DMS 273 treated with DMSO at 0.1 percent for 48 hours (cell line): ENCODE measurements at regions not wholly inside any gene's neighbourhood (a gene's known extent, or its start where the extent isn't known, plus 50 kb on each side); places are given as distances from the start of the nearest gene placed in this dataset.

Experiments used
- DNase-seq: peaks from one replicate; lab custom pipeline; 2025; lab: John Stamatoyannopoulos, UW

DNA sequence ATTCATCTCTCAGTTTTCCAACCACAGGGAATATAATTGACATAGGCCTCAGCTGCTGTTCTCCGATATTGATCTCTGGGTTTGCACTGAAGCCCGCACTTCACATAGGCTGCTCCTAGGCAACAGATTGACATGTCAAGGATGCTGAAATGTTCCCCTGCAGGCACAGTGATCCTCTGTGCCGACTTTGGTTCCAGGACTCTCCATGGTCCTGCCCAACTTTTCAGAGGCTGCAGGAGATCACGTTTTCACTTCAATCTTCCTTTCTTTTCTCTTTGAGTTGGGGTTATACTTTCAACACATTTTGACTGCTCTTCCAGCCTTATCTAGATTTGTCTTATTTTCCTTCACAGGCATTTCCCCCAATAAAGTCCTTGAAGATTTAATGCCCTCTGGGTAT is 1361.0 kb downstream of the DSC3 start:
- DNase-seq, result no peak

DNA sequence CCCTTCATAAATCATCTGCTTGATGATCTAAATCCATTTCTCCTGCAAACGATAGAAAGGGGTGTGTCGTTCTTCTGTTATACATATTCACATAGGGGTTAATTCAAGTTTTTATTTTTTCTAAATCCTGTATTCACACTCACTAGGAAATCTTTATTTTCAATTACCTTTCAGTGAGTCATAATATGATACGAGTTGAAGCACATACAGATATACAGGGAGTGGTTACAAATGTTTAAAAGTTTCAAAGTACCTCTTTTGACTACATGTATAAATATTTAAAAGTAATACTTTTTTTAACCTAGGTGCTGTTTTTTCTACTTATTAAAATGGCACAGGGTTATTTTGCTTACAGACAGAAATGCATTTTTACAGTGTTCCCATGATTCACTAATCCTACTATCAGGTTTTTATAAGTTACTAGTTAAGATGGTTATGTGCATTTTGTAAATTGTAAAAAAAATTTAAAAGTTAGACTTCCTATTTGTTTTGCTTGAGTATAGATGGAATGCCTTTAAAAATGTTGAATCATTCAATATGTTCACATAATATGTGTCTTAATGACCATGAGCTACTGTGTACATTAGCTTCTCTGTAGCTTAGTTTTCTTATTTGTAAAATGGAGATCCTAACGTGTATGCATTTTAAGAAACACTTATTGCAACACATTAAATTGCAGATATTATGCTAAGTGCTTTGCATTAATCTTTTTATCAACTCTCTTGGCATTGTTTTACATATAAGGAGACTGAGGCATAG is 1378.1 kb downstream of the DSC3 start:
- no peak for DNase-seq

DNA sequence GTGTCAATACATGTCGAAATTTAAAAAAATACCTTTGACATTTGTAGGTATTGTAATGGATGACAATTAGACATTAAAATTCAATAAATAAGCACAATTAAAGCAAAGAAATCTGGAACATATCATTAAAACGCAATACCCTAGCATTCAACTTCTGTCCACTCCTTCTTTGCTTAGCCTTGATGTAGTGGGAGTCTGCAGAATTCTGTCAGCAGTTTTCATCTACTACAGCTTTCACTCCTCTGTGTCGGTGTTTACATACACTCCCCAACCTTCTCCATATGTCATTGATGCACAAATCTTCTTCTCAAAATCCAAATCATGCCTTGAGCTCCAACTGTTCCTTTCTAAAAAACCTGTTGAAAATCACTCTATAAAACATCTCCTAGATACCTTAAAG is 1380.6 kb downstream of the DSC3 start:
- no peak for DNase-seq

DNA sequence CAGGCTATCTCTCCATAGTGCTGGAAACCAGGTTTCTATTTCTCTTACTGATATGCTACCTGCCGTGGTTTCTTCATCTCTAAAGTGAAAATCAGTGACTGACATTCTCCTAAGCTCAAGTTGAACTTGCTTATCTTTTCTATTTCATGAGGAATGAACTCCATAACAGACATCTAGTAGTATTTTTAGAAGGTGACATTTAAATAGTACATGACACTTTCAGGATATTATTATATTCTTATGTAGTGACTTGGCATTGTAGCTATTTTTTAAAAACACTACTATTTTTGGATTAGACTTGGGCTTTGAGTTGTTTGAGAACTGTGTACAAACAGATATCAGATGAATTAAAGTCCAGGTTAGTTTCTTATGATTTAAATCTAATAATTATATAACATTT is 1381.8 kb downstream of the DSC3 start:
- no peak for DNase-seq

DNA sequence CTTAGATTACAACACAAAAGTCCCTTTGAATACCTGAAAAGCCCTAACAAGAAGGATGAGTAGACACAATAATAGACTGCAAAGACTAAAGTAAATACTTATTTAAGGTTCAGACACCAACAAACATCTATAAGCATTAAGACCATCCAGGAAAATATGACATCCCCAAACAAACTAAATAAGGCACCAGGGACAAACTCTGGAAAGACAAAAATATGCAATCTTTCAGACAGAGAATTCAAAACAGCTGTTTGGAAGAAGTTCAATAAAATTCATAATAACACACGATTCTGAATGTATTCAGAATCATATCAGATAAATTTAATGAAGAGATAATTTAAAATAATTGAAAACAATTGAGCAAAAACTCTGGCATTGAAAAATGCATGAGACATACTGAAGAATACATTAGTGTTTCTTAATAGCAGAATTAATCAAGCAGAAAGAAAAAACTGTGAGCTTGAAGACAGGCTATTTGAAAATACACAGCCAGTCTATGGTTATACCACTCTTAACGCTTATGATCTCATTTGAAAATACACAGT is 1388.8 kb downstream of the DSC3 start:
- DNase-seq, result no peak

DNA sequence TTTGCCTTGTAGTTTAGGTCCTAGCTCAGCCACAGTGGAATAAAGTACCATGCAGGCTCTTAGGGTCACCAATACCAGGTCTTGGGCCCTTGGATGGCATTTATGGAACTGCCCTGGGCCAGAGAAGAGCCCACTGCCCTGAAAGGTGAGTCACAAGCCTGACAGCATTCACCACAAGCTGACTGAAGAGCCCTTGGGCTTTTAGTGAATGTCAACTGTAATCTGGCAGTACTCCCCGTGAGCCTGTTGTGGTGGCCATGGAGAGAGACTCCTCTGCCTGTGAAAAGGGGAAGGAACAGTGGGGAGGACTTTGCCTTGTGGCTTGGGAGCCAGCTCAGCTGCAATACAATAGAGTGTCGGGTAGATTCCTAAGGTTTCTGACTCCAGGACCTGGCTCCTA is 1389.7 kb downstream of the DSC3 start:
- DNase-seq, result no peak

DNA sequence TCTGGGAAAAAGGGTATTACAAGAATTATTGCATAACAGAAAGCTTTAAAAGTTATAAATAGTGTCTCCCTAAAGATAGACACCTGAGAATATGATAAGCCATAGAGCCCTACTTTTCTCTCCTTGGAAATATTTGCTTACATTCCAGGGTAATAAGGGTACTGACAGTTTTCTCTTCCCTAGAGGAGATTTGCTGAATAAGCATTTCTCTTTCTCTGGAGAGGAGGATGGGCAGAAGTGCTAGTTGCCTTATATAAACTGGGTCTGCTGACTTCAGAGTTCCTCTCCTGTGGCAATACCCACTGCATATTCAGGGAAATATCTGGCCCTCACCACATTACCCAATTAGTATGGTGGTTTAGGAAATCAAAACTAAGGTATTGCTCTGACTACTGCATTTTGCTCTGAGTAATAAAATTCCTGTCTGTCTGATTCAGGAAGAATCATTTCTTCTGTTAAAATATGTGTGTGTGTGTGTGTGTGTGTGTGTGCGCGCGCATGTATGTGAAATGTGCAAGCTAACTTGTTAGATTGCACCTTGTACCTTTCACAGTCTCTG is 1391.3 kb downstream of the DSC3 start:
- no peak for DNase-seq

DNA sequence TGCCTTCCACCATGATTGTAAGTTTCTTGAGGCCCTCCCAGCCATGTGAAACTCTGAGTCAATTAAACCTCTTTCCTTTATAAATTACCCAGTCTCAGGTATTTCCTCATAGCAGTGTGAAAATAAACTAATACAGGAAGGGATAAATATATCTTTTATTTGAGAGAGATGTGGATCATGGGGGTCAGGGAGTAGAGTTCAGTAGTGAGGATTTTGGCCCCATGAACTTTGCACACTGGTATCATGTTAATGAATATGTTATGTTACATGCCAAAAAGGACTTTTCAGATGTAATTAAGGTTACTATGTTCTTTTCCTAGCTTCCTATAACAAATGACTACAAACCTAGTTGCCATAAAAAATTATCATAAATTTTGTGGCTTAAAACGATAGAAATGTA is 1393.7 kb downstream of the DSC3 start:
- no peak for DNase-seq

DNA sequence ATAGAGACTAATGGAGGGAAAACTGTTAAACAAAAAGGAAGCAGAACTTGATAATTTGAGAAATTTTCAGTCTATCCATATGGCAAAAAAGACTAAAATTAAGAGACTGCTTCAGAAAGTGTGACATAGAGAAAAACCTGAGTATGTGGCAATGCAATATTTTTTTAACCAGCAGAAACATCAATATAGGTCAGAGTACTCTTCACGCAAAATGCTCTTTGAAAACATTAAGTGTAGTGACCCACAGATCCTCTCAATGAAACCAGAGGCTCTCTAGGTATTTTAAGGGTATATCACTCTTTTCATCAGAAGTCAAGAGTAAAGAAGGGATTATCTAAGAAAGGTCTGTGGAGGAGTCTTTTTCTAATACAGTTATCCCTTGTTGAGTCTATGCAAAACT is 1394.8 kb downstream of the DSC3 start:
- no peak for DNase-seq

DNA sequence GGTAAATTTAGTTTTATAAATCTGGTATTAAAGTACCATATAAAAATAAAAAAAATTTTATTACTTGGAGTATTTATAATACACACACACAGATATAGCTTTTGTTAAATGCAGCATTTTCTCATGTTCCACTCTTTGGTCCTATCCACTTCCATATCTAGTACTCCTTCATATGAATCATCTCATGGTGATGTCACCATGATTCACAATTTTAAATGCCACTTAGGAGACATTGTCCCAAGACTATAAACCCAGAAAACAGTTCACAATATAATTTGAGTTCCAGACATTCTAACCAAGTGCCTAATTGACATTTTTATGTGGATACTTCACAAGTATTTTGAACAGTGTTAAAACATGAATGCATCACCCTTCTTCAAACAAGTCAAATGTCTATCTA is 1398.3 kb downstream of the DSC3 start:
- no peak for DNase-seq

DNA sequence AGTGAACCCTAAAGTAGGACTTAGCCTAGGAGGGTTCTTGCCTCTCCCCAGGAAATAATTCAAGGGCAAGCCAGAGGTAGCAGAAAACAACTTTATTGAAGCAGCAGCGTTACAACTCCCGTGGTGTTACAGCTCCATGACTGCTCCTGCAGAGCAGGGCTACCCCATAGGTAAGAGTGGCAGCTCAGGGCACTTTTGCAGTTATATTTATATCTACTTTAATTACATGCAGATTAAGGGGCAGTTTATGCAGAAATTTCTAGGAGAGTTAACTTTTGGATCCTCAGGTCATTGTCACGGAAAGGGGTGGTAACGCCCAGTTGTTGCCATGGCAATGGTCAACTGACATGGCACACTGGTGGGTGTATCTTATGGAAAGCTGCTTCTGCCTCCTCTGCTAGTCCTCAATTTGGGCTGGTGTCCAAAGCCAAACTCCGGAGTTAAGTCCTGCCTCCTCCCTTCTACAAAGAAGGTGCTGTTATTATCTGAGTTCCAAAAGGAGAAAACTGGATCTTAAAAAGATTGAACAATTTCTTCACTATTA is 1413.0 kb downstream of the DSC3 start:
- no peak for DNase-seq

DNA sequence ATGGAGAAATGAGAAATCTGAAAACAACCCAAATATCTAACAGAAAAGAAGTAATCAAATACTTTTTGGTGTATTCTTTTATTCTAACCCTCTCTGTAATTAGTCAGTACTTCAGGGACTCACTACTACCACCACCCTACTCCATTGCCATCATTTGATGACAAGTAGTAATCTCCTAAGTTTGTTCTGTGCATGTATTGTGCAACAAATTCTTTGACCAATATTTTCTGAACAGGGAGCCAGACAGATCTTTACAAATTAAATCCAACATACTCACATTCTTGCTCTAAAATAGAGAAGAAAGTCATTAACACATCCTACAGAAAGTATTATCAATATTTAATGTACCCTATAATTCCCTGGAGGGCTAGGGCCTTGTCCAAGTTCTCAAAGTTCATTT is 1416.4 kb downstream of the DSC3 start:
- no peak for DNase-seq

DNA sequence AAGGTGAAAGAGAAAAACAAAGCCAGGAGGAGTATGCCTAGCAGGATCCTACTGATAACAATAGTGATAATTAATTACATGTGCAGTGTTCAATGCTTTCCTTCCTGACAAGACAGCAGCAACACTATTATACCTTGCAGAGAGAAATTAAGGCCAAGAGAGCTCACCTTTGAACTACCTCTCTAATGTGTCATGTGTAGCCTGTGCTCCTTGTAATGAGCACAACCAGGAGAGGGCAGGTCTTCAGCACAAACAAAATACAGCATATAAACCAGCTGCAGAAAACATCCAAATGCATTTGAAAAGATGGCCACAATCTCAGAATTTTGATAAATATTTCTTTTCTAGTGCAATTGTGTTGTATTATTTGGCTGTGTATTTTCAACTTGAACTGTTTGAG is 1425.7 kb downstream of the DSC3 start:
- DNase-seq, result no peak

DNA sequence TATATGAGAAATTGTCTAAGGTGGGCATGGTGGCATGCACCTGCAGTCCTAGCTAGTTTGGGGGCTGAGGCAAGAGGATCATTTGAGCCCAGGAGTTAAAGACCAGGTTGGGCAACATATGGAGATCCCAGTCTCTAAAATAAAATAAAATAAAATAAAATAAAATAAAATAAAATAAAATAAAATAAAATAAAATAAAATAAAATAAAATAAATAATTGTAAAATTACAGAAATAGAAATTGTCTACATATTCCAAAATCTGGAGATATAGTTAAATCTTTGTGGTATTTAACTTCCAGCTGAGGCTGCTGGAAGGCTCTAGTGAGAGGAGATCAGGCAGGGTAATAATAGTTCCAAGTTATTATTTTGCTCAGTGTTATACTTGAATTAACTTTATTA is 1432.1 kb upstream of the CDH2 start:
- no peak for DNase-seq

DNA sequence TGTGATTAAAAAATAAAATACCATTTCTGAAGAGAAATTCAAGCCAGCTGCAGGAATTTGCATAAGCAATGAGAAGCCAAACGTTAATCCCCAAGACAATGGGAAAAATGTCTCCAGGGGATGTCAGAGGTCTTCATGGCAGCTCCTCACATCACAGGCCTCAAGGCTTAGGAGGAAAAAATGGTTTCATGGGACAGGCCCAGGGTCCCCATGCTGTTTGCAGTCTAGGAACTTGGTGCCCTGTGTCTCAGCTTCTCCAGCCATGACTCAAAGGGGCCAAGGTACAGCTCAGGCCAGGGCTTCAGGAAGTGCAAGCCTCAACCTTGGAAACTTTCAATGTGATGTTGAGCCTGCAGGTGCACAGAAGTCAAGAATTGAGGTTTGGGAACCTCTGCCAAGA is 1428.4 kb upstream of the CDH2 start:
- no peak for DNase-seq

DNA sequence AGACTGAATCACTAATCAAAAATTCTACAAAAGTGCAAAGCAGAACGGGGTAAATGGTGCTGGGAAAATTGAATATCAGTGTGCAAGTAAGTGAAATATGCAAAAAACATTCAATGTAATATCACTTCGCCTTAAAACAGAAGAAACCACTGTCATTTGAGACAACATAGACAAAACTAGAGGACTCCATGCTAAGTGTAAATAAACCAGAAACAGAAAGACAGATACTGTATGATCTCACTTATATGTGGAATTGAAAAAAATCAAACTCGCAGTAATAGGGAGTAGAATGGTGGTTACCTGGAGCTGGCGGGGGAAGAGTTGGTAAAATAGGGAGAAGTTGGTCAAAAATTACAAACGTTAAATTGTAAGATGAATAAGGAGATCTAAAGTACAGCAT is 1420.0 kb upstream of the CDH2 start:
- DNase-seq, result no peak

DNA sequence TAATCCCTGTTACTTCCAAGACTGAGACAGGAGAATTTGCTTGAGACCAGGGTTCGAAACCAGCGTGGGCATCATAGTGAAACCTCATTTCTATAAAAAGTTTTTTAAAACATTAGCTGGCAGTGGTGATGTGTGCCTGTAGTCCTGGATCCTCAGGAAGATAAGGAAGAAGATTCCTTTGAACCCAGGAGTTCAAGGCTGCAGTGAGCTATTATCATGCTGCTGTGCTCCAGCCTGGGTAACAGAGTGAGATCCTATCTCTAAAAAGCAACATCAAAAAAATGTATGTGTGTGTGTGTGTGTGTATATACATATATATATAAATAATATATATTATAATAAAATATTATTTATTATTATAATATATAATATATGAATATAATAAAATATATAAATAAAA is 1417.6 kb upstream of the CDH2 start:
- DNase-seq, result no peak

DNA sequence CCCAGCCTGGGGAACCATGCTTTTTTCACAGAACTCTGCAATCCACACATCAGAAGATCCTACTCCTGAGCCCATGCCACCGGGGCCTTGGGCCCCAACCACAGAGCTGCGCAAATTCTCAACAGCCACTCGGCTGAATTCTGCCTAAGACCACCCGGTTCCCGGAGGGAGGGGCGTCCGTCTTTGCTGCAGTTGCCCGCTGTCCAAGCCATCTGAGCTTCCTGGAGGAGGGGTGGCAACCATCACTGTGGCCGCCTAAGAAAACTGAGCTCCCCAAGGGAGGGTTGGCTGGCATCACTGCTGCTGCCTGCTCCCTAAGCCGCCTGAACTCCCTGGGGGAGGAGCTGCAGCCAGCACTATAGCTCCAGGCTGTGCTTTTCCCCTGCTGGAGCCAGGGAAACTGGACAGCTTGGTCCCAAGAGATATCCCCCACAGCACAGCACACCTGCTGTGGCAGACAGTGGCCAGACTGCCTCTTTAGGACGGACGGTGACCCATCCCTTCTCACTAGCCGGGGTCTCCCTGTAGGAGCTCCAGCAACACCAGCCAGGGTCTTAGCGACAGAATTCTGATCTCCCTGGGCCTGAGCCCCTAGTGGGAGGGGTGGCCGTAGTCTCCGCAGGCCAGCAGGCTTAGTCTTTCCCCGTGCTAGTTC is 1411.6 kb upstream of the CDH2 start:
- no peak for DNase-seq

DNA sequence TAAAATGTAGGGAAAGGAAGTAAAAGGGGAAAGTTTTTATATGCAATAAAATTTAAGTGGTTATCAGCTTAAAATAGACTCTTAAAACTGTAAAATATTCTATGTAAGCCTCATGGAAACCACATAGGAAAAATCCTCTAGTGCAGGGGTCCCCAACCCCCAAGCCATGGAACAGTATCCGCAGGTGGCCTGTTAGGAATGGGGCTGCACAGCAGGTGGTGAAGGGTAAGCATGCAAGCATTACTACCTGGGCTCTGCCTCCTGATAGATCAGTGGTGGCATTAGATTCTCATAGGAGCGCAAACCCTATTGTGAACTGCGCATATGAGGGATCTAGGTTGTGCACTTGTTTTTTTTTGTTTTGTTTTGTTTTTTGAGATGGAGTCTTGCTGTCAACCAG is 1409.3 kb upstream of the CDH2 start:
- no peak for DNase-seq

DNA sequence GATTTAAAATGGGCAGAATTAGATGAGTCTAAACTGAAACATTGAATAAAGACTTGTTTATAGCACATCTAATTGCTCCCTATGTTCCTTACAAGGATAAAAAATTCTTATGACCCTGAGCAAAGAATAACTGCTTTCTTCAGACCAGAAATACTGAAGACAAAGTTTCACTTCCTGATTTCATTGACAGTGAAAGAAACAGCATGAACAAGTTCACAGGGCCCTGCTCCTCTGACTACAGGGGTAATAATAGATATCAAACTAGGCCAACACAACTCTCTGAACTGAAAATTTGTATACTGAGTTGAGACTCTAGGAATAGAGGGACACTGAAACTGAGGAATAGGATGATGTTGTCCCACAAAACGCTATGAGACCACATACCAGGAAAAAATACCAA is 1383.3 kb upstream of the CDH2 start:
- DNase-seq, result no peak

DNA sequence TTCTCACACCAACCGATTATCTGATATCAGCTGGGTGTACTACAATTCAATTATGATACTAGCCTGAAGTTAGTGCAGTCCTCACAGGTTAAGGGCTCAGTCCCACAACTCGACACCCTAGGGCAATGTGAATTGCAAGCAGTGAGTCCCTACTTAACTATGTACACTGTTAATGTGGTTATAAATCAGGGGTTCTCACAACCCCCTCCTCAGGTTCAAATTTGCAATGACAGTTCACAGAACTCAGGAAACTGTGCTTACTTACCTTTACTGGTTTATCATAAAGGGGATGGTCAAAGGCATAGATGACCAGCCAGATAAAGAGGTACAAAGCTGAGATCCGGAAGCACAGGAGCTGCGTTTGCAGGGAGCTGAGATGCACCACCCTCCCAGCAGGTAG is 1379.1 kb upstream of the CDH2 start:
- DNase-seq, result no peak

DNA sequence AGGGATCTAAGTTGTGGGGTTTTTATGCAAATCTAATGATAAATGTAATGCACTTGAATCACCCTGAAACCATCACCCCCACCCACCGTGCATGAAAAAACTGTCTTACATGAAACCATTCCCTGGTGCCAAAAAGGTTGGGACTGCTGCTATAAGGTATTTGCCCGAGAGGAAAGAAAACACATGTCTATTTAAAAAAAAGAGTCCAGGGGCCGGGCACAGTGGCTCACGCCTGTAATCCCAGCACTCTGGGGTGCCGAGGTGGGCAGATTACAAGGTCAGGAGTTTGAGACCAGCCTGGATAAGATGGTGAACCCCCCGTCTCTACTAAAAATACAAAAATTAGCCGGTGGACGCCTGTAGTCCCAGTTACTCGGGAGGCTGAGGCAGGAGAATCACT is 1372.8 kb upstream of the CDH2 start:
- no peak for DNase-seq

DNA sequence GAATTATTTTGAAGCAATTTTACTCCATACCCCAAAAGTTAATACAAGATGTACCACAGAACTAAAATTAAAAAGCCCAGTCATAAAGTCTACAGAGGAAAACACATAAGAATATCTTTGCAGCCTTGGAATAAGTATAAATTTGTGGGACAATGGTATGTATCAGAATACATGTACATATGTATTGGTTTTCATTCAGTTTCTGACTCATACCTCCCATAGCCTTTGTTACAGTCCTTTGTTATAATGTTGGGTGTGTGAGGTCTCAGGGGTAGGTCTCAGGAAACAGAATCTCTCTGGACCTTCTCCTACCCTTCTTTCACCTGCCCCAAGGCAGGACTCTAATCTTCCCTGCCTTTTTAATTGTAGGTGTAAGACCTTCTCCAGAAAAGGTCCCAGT is 1370.7 kb upstream of the CDH2 start:
- no peak for DNase-seq
